ENCODE measurements at regions not wholly inside any gene's neighbourhood (a gene's known extent, or its start where the extent isn't known, plus 50 kb on each side); places are given as distances from the start of the nearest gene placed in this dataset.

DNA sequence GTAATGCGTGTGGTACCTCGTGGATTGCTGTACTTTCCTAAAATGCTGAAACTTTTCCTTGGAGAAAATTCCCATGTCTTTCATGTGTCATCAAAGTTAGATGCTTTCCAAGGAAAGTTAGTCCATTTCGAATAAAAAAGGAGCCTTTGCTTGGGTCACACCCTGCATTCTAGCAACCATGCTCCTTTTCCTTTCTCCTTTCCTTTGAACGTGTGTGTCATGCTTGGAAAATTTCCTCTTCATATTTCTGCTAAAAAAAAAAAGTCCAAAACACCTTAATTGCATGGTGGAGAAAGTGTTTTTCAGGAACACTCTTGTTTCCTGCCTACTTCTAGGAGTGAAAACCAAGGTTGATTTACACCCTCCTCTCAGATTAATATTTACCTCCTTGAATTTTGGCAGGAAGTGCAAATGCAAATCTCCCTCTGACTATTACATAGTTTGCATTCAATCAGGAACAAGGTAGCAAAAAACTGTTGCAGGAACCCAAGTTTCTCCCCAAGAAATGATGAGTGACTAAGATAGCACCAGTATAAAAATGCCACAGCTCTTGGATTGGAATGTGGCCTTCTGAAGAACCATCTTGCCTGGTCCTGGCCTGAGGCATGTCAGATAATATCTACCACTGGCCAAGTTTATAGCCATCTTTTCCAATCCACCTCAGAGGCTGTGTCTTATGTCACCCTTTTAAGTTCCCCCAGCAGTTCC is 590.6 kb downstream of the QKI start:
- FAIRE-seq (no peak), DNase-seq (ENCODE audit: extremely low spot score, insufficient read length, low read depth) (no peak)

DNA sequence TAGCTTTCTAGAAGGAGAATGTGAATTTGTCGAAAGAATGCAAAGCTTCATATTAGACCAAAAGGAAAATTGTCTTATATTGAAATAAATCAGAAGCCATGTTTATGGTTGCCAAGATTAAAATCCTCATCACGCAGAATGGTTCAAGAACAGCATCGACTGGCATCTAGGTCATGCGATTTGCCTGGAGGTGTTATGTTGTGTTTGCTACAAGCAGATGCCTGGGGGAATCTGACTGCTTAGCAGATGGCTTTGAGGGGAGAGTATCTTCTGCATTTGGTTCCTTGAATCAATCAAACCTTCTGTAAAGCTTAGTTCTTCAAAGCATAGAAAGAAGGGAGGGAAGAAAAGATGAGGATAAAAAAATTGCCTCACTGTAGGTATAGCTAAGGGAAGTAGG is 585.8 kb downstream of the QKI start:
- no peak for FAIRE-seq
- no peak for DNase-seq (ENCODE audit: extremely low spot score, insufficient read length, low read depth)

- FAIRE-seq (no peak), DNase-seq (ENCODE audit: extremely low spot score, insufficient read length, low read depth) (no peak)
Measured at GRCh38 chr6:163999475-164000125, 585.1 kb downstream of the QKI start.

DNA sequence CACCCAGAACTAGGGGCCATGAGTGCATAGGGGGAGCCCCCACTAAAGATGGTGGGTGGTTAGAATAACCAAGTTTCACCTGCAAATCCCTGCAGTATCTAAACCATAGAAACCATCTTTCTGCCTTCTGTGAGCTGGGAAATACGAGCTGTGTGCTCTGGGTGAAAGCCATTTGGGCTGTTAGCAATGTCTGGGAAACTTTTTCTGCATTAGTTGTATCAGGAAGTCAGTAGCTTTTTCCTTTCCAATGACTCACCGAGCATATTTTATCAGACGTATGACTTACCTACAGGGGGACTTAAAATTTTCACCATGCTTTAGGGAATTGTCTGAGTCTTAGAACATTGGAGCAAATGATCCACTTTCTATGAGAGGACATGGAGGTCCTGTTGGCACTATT is 584.0 kb downstream of the QKI start:
- FAIRE-seq: no peak
- DNase-seq (ENCODE audit: extremely low spot score, insufficient read length, low read depth): no peak

GRCh38 chr6:163996491-163996890 is 582.0 kb downstream of the QKI start:
- DNase-seq (ENCODE audit: extremely low spot score, insufficient read length, low read depth): no peak
- no peak for FAIRE-seq

GRCh38 chr6:163994566-163994965 is 580.0 kb downstream of the QKI start:
- no peak for DNase-seq (ENCODE audit: extremely low spot score, insufficient read length, low read depth)
- no peak for FAIRE-seq

GRCh38 chr6:163992701-163993100 is 578.2 kb downstream of the QKI start:
- FAIRE-seq: no peak
- DNase-seq (ENCODE audit: extremely low spot score, insufficient read length, low read depth): no peak

- no peak for FAIRE-seq
Measured at GRCh38 chr6:163992056-163992455, 577.5 kb downstream of the QKI start.

GRCh38 chr6:163991321-163991720 is 576.8 kb downstream of the QKI start:
- no peak for FAIRE-seq
- DNase-seq (ENCODE audit: extremely low spot score, insufficient read length, low read depth): no peak

More at GRCh38 chr6:163992056-163992455, 577.5 kb downstream of the QKI start:
- DNase-seq (ENCODE audit: extremely low spot score, insufficient read length, low read depth): no peak

DNA sequence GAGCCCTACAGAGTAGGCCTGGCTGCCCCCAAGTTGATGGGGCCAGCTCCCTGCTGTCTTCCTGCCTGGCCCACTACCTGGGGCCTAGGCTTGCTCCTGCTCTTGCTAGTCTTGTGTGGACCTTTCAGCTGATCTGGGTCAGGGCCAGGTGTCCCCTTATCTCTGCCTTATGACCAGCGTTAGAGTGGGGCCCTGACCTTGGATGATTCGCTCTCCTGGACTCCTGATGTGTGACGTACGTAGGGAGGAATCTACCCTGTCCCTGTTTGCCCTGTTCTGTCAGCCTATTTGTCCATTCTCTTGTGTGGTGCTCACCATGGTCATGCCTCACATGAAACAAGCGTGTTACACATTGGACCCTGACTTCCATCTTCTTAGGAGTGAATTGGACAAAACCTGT is 571.8 kb downstream of the QKI start:
- FAIRE-seq (no peak), DNase-seq (ENCODE audit: extremely low spot score, insufficient read length, low read depth) (no peak)

DNA sequence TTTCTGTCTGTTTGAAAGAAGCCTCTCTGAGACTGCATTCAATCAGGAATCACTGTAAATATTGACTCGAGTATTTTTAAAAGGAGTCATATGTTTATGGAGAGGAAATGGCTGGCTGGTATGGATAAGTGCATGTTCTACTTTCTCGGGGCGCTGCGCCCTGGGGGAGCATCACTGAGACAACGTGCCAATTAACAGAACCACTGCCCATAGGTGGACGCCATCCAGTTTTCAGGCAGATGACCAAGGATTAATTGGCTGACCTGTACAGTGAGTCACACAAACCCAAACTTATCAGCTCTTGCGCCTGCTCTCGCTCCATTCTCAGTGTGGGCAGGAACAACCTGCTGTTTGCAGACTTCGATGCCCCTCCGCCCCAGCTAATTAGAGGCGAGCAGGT is 571.2 kb downstream of the QKI start:
- DNase-seq (ENCODE audit: extremely low spot score, insufficient read length, low read depth): no peak
- no peak for FAIRE-seq

- FAIRE-seq: no peak
- no peak for DNase-seq (ENCODE audit: extremely low spot score, insufficient read length, low read depth)
Measured at GRCh38 chr6:163985040-163985439, 570.5 kb downstream of the QKI start.

GRCh38 chr6:163984124-163984936 is 569.8 kb downstream of the QKI start:
- FAIRE-seq (peak; percentile 36), DNase-seq (ENCODE audit: extremely low spot score, insufficient read length, low read depth) (no peak)

DNA sequence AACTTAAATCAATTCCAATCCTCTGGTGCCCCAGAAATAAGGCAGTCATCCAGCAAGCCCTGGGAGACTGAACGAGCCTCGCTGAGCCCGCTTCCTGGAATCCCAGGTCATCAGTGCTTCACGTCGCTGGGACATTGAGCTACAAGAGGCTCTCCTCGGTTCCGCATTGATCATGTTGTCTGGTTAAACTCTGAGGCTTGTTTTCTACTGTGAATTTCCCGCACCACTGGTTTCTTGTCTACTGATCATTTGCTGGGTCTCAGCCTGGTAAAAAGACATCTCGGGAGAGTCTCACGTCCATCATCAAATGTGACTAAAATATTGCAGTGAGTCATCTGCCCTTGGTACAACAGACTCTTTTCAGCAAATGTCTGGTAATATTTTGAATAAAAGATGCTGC is 569.2 kb downstream of the QKI start:
- DNase-seq (ENCODE audit: extremely low spot score, insufficient read length, low read depth) (no peak), FAIRE-seq (no peak)

DNA sequence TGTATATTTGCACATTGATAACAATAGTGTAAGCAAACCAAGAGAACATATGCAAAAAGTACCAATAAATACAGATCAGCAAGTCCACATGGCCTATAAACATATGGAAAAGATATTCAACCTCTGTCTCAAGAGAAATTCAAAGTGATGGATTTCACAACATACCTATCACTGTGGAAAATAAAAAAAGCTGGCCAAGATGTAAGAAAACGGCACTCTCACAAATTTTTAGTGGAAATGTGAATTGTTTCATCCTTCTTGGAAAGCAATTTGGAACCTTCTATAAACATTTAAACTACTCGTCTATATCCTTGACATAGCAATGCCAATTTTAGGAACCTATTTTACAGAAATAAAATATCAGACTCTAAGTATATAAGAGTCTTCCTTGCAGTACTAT is 559.8 kb downstream of the QKI start:
- DNase-seq (ENCODE audit: extremely low spot score, insufficient read length, low read depth) (no peak), FAIRE-seq (no peak)

DNA sequence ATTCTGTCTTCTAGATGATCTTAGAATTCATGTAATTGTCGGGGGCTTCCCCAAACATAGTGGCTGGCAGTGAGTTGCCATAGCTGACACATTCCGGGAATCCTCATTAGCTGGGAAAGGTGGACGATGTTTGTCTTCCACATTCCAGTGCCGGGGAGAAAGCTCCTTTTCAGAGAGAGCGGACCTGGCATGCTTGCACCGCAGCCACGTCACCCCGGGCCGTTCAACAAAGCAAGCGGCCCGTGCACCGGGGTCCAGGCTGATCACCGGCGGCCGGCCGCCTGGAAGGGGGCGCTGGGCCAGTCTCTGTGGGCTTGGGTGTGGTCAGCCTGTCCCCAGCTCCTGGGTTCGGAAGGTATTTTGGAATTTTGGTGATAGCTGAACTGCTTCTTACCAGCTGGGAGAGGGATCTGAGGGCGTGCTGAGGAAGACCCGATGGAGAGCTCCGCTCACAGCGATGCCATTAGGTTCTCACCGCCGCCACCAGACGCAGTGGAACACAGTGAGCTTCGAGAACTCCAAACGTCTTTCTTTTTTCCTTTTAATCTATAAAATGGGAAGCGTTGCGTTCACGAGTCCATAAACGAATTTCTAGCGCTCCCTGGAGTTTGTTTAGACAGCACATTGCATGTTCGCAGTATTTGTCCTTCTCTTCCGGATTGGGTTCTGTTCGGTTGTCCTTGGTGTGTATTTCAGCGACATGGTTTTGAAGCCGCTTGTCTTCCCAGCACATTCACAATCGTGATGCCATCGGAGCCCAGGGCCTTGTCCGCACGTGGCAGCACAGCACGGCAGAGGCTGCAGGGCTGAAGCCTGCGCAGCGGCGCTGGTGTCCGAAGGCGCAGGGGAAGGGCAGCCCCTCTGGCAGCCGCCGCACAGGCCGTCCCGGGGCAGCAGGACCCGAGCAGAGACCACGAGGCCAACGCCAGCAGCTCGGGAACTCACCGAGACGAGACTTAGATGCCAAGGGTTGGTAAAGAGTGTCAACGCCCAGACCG is 557.6 kb downstream of the QKI start:
- DNase-seq (ENCODE audit: extremely low spot score, insufficient read length, low read depth) (no peak), FAIRE-seq (no peak)

DNA sequence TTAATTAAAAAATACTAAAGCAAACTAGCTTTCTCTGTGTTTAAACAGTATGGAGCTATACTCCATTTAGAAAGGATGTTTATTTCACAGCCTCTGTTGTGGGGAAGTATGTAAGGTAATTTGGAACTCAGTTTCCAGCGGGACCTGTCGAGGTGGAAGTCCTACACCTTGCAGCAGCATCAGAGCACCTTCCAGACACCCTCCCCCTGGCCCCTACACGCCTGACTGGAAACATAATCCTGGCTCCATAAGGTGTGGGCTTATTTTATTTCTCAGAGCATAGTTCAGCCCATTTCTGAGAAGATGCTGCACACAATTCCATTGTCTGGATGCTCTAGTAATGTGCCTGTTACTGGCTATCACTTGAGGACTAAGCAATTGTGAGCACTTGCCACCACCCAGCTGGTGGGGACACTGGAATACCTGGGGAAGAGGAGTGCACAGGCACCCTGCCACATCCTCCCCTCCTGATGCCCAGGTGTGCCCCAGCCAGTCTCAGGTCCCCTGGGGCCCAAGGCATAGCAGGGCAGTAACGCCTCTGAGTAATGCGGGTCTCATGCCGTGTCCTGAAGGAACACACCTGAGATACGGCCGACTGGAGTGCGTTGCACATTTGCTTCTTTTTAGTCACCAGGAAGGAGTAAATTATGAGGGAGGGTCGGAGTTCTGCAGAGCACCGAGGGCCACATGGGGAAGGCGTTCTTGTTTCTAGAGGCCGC is 556.5 kb downstream of the QKI start:
- DNase-seq (ENCODE audit: extremely low spot score, insufficient read length, low read depth) (no peak), FAIRE-seq (no peak)

DNA sequence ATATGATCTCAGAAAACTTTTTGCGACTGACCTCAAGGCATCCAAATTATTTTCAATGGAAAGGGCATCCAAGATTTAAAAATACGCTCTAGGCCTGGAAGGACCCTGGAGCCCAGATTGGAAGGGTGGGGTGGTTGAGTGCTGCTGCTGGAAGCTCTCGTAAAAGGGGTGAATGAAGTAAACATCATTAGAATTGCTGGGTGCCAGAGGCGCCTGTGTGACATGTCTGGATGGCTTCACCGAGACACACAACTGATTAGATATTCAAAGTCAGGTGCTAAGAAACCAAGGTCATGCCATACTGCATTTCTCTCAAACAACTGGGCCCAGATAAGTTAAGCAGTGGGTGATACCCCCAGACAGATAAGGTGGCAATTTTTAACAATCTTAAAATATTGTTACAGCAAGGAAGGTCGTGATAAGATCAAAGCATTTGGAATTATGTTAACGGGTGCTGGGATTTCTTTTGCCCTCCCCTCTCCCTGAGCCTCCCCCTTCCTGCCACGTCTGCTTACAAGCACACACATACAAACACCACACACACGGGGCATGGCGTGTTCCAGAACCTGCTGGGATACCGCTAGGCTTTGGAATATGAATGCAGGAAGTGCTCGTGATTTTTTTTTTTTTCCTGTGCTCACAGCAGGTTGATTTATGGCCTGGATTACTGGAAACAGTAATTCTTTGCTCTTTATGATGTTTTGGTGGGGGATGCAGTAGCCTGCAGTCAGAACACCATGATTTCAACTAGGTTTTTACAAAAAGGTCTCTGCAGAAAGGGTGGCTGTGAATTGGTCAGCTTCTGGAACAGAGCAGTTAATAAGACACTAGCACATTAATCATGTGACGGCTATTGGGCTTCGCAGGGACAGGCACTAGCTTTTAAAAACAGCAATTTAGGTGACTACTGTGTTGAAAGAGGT is 551.2 kb downstream of the QKI start:
- FAIRE-seq: no peak
- no peak for DNase-seq (ENCODE audit: extremely low spot score, insufficient read length, low read depth)

Data from GM18507 (cell line).